ENCODE measurements at regions not wholly inside any gene's neighbourhood (a gene's known extent, or its start where the extent isn't known, plus 50 kb on each side); places are given as distances from the start of the nearest gene placed in this dataset.
"Not testable (repeated sequence)": the region's sequence is repeated elsewhere in the genome, so short reads cannot be mapped to it uniquely, and the experiment has no call there.

- in situ Hi-C loops (cut with HindIII; ENCODE audit: low sequenced_read_pairs), result no loop called here
Measured at GRCh38 chr11:86861810-86862209, 61.5 kb downstream of the PRSS23 start.

GRCh38 chr11:86863476-86863875 lies 63.1 kb downstream of the PRSS23 start:
- in situ Hi-C loops (cut with HindIII; ENCODE audit: low sequenced_read_pairs), result no loop called here

GRCh38 chr11:86865436-86865835 lies 65.1 kb downstream of the PRSS23 start:
- in situ Hi-C loops (cut with HindIII; ENCODE audit: low sequenced_read_pairs), result no loop called here

GRCh38 chr11:86869531-86869930 lies 69.2 kb downstream of the PRSS23 start:
- in situ Hi-C loops (cut with HindIII; ENCODE audit: low sequenced_read_pairs), result no loop called here

GRCh38 chr11:86869966-86870570 lies 69.7 kb downstream of the PRSS23 start:
- in situ Hi-C loops (cut with HindIII; ENCODE audit: low sequenced_read_pairs), result loop anchor here (5.0 kb wide), 1 partner anchor 52 kb away; no protein-coding TSS in a partner anchor

GRCh38 chr11:86873573-86874083 lies 73.3 kb downstream of the PRSS23 start:
- in situ Hi-C loops (cut with HindIII; ENCODE audit: low sequenced_read_pairs), result loop anchor here (5.0 kb wide), 1 partner anchor 49 kb away; no protein-coding TSS in a partner anchor

- in situ Hi-C loops (cut with HindIII; ENCODE audit: low sequenced_read_pairs), result loop anchor here (5.0 kb wide), 1 partner anchor 48 kb away; no protein-coding TSS in a partner anchor
Measured at GRCh38 chr11:86874304-86875056, 74.1 kb downstream of the PRSS23 start.

GRCh38 chr11:86876716-86877234 lies 76.4 kb downstream of the PRSS23 start:
- in situ Hi-C loops (cut with HindIII; ENCODE audit: low sequenced_read_pairs), result no loop called here

GRCh38 chr11:86877503-86877902 lies 77.2 kb downstream of the PRSS23 start:
- in situ Hi-C loops (cut with HindIII; ENCODE audit: low sequenced_read_pairs), result no loop called here

GRCh38 chr11:86879241-86879640 lies 76.0 kb downstream of the FZD4 start:
- in situ Hi-C loops (cut with HindIII; ENCODE audit: low sequenced_read_pairs), result not testable (repeated sequence)

GRCh38 chr11:86885311-86885710 lies 69.9 kb downstream of the FZD4 start:
- in situ Hi-C loops (cut with HindIII; ENCODE audit: low sequenced_read_pairs), result no loop called here

GRCh38 chr11:86888164-86889000 lies 66.8 kb downstream of the FZD4 start:
- in situ Hi-C loops (cut with HindIII; ENCODE audit: low sequenced_read_pairs), result no loop called here

GRCh38 chr11:86889001-86889341 lies 66.2 kb downstream of the FZD4 start:
- in situ Hi-C loops (cut with HindIII; ENCODE audit: low sequenced_read_pairs), result no loop called here

- in situ Hi-C loops (cut with HindIII; ENCODE audit: low sequenced_read_pairs), result no loop called here
Measured at GRCh38 chr11:86891036-86891435, 64.2 kb downstream of the FZD4 start.

- in situ Hi-C loops (cut with HindIII; ENCODE audit: low sequenced_read_pairs), result no loop called here
Measured at GRCh38 chr11:86893235-86893634, 62.0 kb downstream of the FZD4 start.

Data from endothelial cell of hepatic sinusoid (primary cell).